ENCODE measurements at regions not wholly inside any gene's neighbourhood (a gene's known extent, or its start where the extent isn't known, plus 50 kb on each side); places are given as distances from the start of the nearest gene placed in this dataset.

DNA sequence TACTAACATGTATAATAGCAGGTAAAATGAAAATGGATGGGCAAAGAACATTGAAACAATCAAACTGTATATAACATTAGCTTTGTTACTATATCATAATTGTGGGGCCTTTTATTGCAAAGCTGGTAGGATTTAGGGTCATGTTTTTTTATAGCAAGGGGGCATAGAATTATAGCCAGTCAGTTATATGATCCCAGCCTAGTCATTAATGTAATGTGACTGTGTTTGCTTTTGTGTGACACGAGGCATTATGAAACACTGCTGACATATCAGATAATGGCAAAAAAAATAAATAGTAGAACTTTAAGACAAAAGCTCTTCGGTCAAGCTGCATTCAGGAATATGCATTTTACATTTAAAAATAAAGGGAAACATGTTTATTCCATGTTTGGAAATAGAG lies 81.3 kb upstream of the ZNF281 start:
- Histone ChIP-seq H3K4me2 (ENCODE audit: low read length) (no peak overlapping the region), H4K20me1 (ENCODE audit: insufficient read depth) (no peaks in the 10 kb centered on the region), H3K36me3 (ENCODE audit: control insufficient read depth in 1 of 2, insufficient read depth in 2 of 2, low read length in 2 of 2) (no peaks in the 10 kb centered on the region), H2AFZ (ENCODE audit: low read depth, low read length, poor library complexity, severe bottlenecking) (no peak overlapping the region), H3K79me2 (ENCODE audit: insufficient read depth, low read length) (no peaks in the 10 kb centered on the region), H3K27ac (ENCODE audit: low read depth, low read length) (no peak overlapping the region), H3K27me3 (ENCODE audit: insufficient read depth, low read length) (no peaks in the 10 kb centered on the region), H3K9ac (ENCODE audit: low read length) (no peak overlapping the region), H3K4me1 (ENCODE audit: control insufficient read depth in 1 of 2, insufficient read depth in 2 of 2, low read length in 2 of 2) (peaks cover 0 to 8% of the 10 kb centered on the region in 2 experiments; a peak in 1 of 4 replicates), H3K9me2 (ENCODE audit: insufficient read depth) (no peaks in the 10 kb centered on the region), H3K4me3 (replicated peaks in 1 of 2; ENCODE audit: low read depth in 1 of 2, low read length in 2 of 2) (no peak overlapping the region), H3K9me3 (ENCODE audit: control insufficient read depth in 1 of 2, insufficient read depth in 1 of 2, low read depth in 1 of 2, low read length in 2 of 2) (no peaks in the 10 kb centered on the region)
- CTCF ChIA-PET, result interaction anchor here (0.6 to 5.2 kb wide), 3 partner anchors 19 to 212 kb away, joined by 3 to 27 read pairs (median 3); no protein-coding TSS in a partner anchor
- RAD21 ChIA-PET (ENCODE audit: low non-redundant PET in 1 of 2, low total read pairs in 2 of 2, uncharacterized antibody in 2 of 2, unreplicated experiment in 2 of 2), result no interaction called here
- DNase-seq (ENCODE audit: low read depth, low spot score), result no peak
- POLR2A ChIA-PET, result no interaction called here
- ATAC-seq, result no peak
- no TSS peak for BruUV-seq (replicated peaks)
- intact Hi-C loops (cut with micrococcal nuclease), result no loop called here
- TF ChIP-seq, protein P1, sequence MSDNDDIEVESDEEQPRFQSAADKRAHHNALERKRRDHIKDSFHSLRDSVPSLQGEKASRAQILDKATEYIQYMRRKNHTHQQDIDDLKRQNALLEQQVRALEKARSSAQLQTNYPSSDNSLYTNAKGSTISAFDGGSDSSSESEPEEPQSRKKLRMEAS (IDR thresholded peaks at IDR 0.05), result no peak
- no peak for TF ChIP-seq ZFX (IDR thresholded peaks at IDR 0.05)

DNA sequence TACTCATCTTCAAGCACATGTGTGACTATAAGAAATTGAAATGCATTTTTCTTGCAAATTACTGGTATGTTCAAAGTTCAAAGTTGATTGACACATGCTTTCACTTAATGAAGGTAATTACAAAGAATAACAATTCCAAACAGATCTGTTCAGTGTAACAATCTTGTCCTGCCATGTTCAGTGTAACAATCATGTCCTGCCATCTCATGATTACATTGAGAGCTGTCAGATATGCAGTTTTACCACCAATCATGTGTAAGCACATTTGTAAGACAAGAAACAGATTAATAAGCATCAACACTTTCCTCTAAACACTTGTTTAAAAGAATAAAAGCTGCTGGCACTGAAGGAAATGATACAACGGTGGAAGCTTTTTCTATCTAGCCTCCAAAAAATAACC lies 80.3 kb upstream of the ZNF281 start:
- Histone ChIP-seq H4K20me1 (ENCODE audit: insufficient read depth) (no peaks in the 10 kb centered on the region), H3K27me3 (ENCODE audit: insufficient read depth, low read length) (no peaks in the 10 kb centered on the region), H3K9ac (ENCODE audit: low read length) (no peak overlapping the region), H3K4me3 (replicated peaks in 1 of 2; ENCODE audit: low read depth in 1 of 2, low read length in 2 of 2) (no peak overlapping the region), H3K9me2 (ENCODE audit: insufficient read depth) (no peaks in the 10 kb centered on the region), H2AFZ (ENCODE audit: low read depth, low read length, poor library complexity, severe bottlenecking) (no peak overlapping the region), H3K4me1 (ENCODE audit: control insufficient read depth in 1 of 2, insufficient read depth in 2 of 2, low read length in 2 of 2) (peaks cover 0 to 8% of the 10 kb centered on the region in 2 experiments; a peak in 1 of 4 replicates), H3K79me2 (ENCODE audit: insufficient read depth, low read length) (no peaks in the 10 kb centered on the region), H3K27ac (ENCODE audit: low read depth, low read length) (no peak overlapping the region), H3K9me3 (ENCODE audit: control insufficient read depth in 1 of 2, insufficient read depth in 1 of 2, low read depth in 1 of 2, low read length in 2 of 2) (no peaks in the 10 kb centered on the region), H3K4me2 (ENCODE audit: low read length) (no peak overlapping the region), H3K36me3 (ENCODE audit: control insufficient read depth in 1 of 2, insufficient read depth in 2 of 2, low read length in 2 of 2) (no peaks in the 10 kb centered on the region)
- BruUV-seq (replicated peaks), result no TSS peak
- ChIA-PET CTCF (interaction anchor here (0.9 to 5.2 kb wide), 2 partner anchors 183 to 211 kb away, joined by 3 to 27 read pairs; no protein-coding TSS in a partner anchor), POLR2A (no interaction called here), RAD21 (ENCODE audit: low non-redundant PET in 1 of 2, low total read pairs in 2 of 2, uncharacterized antibody in 2 of 2, unreplicated experiment in 2 of 2) (no interaction called here)
- intact Hi-C loops (cut with micrococcal nuclease), result no loop called here
- DNase-seq (ENCODE audit: low read depth, low spot score) (no peak), ATAC-seq (no peak)
- no peak for TF ChIP-seq CBX3 (IDR thresholded peaks at IDR 0.05; ENCODE audit: low read depth)
- TF ChIP-seq, protein P2, sequence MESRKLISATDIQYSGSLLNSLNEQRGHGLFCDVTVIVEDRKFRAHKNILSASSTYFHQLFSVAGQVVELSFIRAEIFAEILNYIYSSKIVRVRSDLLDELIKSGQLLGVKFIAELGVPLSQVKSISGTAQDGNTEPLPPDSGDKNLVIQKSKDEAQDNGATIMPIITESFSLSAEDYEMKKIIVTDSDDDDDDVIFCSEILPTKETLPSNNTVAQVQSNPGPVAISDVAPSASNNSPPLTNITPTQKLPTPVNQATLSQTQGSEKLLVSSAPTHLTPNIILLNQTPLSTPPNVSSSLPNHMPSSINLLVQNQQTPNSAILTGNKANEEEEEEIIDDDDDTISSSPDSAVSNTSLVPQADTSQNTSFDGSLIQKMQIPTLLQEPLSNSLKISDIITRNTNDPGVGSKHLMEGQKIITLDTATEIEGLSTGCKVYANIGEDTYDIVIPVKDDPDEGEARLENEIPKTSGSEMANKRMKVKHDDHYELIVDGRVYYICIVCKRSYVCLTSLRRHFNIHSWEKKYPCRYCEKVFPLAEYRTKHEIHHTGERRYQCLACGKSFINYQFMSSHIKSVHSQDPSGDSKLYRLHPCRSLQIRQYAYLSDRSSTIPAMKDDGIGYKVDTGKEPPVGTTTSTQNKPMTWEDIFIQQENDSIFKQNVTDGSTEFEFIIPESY (IDR thresholded peaks at IDR 0.05; ENCODE audit: extremely low read depth, insufficient replicate concordance, low read length), result no peak
- TF ChIP-seq EZH2phosphoT487 (IDR thresholded peaks at IDR 0.05; ENCODE audit: borderline replicate concordance), result no peak
- TF ChIP-seq ELF1 (IDR thresholded peaks at IDR 0.05; ENCODE audit: borderline replicate concordance, low read depth), result no peak
- TF ChIP-seq FOSL1 (IDR thresholded peaks at IDR 0.05; ENCODE audit: low read depth), result no peak
- TF ChIP-seq, protein P3, sequence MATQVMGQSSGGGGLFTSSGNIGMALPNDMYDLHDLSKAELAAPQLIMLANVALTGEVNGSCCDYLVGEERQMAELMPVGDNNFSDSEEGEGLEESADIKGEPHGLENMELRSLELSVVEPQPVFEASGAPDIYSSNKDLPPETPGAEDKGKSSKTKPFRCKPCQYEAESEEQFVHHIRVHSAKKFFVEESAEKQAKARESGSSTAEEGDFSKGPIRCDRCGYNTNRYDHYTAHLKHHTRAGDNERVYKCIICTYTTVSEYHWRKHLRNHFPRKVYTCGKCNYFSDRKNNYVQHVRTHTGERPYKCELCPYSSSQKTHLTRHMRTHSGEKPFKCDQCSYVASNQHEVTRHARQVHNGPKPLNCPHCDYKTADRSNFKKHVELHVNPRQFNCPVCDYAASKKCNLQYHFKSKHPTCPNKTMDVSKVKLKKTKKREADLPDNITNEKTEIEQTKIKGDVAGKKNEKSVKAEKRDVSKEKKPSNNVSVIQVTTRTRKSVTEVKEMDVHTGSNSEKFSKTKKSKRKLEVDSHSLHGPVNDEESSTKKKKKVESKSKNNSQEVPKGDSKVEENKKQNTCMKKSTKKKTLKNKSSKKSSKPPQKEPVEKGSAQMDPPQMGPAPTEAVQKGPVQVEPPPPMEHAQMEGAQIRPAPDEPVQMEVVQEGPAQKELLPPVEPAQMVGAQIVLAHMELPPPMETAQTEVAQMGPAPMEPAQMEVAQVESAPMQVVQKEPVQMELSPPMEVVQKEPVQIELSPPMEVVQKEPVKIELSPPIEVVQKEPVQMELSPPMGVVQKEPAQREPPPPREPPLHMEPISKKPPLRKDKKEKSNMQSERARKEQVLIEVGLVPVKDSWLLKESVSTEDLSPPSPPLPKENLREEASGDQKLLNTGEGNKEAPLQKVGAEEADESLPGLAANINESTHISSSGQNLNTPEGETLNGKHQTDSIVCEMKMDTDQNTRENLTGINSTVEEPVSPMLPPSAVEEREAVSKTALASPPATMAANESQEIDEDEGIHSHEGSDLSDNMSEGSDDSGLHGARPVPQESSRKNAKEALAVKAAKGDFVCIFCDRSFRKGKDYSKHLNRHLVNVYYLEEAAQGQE (IDR thresholded peaks at IDR 0.05; ENCODE audit: low read depth), result no peak
- TF ChIP-seq EGR1 (IDR thresholded peaks at IDR 0.05; ENCODE audit: low read depth), result no peak
- no peak for TF ChIP-seq SIN3A (IDR thresholded peaks at IDR 0.05; ENCODE audit: low read depth)
- TF ChIP-seq CEBPB (IDR thresholded peaks at IDR 0.05; ENCODE audit: low read depth), result no peak
- TF ChIP-seq TCF7L2 (IDR thresholded peaks at IDR 0.05; ENCODE audit: borderline replicate concordance, extremely low read depth, insufficient read depth, insufficient read length), result no peak
- TF ChIP-seq ZFX (IDR thresholded peaks at IDR 0.05), result no peak
- TF ChIP-seq RAD21 (IDR thresholded peaks at IDR 0.05; ENCODE audit: low read depth), result no peak
- TF ChIP-seq ZNF274 (IDR thresholded peaks at IDR 0.05; ENCODE audit: low read depth, low read length), result no peak
- TF ChIP-seq, protein P1 (IDR thresholded peaks at IDR 0.05), result no peak
- no peak for TF ChIP-seq SRF (IDR thresholded peaks at IDR 0.05; ENCODE audit: low read depth)
- TF ChIP-seq POLR2AphosphoS5 (IDR thresholded peaks at IDR 0.05; ENCODE audit: low read depth, low read length), result no peak
- TF ChIP-seq JUND (IDR thresholded peaks at IDR 0.05), result no peak

Measured in HCT116 (cell line).